OCI-LY1 (cell line): ENCODE measurements at regions not wholly inside any gene's neighbourhood (a gene's known extent, or its start where the extent isn't known, plus 50 kb on each side); places are given as distances from the start of the nearest gene placed in this dataset.

Experiments
- H2AFZ ChIP-seq: fragments of 200-600 bp; sonication (generic), shearing (Covaris generic); 2 replicates; pipeline ENCODE4 v1.6.0; 2014; ENCODE audit warnings: antibody characterized with exemption, mild to moderate bottlenecking, low read length
- H3F3A ChIP-seq: fragments of 200-600 bp; sonication (generic), shearing (Covaris generic); 2 replicates; pipeline ENCODE4 v1.6.0; 2014; ENCODE audit warnings: mild to moderate bottlenecking, antibody characterized with exemption, low read length, moderate library complexity; ENCODE audit not compliant: insufficient read depth
- H3K27ac ChIP-seq: fragments of 200-600 bp; sonication (generic); 2 replicates; pipeline ENCODE4 v1.5.1; 2014; ENCODE audit warnings: low read length, mixed run types, mild to moderate bottlenecking, low read depth; ENCODE audit not compliant: poor library complexity, severe bottlenecking
- H3K27me3 ChIP-seq: fragments of 200-600 bp; sonication (generic); 2 replicates; pipeline ENCODE4 v1.6.0; 2014; ENCODE audit warnings: antibody characterized with exemption, mild to moderate bottlenecking, low read length, moderate library complexity; ENCODE audit not compliant: insufficient read depth
- H3K36me3 ChIP-seq: fragments of 200-600 bp; sonication (generic); 2 replicates; pipeline ENCODE4 v1.6.1; 2014; ENCODE audit warnings: mild to moderate bottlenecking, antibody characterized with exemption, low read length, moderate library complexity, mixed read lengths; ENCODE audit not compliant: insufficient read depth
- H3K4me1 ChIP-seq: fragments of 200-600 bp; sonication (generic); 2 replicates; pipeline ENCODE4 v1.5.1; 2014; ENCODE audit warnings: mild to moderate bottlenecking, low read length, moderate library complexity; ENCODE audit not compliant: insufficient read depth, severe bottlenecking
- H3K4me2 ChIP-seq: fragments of 200-600 bp; sonication (generic), shearing (Covaris generic); 2 replicates; pipeline ENCODE4 v1.6.1; 2014; ENCODE audit warnings: low read length
- H3K4me3 ChIP-seq: fragments of 200-600 bp; sonication (generic); 2 replicates; pipeline ENCODE4 v1.5.1; 2014; ENCODE audit warnings: low read length, low read depth, mild to moderate bottlenecking, mixed read lengths; ENCODE audit not compliant: poor library complexity, severe bottlenecking
- H3K79me2 ChIP-seq: fragments of 200-600 bp; shearing (Covaris generic); 2 replicates; pipeline ENCODE4 v1.6.1; 2016; ENCODE audit warnings: mixed run types, low read length, mixed read lengths; ENCODE audit not compliant: insufficient read depth
- H3K9ac ChIP-seq: fragments of 200-600 bp; sonication (generic), shearing (Covaris generic); 2 replicates; pipeline ENCODE4 v1.6.1; 2014; ENCODE audit warnings: mild to moderate bottlenecking, low read length, mixed read lengths
- H3K9me2 ChIP-seq: fragments of 200-600 bp; sonication (generic), shearing (Covaris generic); 2 replicates; pipeline ENCODE4 v1.6.1; 2014; ENCODE audit warnings: low read depth, mild to moderate bottlenecking, low read length, mixed read lengths
- H3K9me3 ChIP-seq: fragments of 200-600 bp; shearing (Covaris generic); 2 replicates; pipeline ENCODE4 v1.6.1; 2014; ENCODE audit warnings: low read length, mixed read lengths
- H4K20me1 ChIP-seq: fragments of 200-600 bp; sonication (generic), shearing (Covaris generic); 2 replicates; pipeline ENCODE4 v1.6.0; 2016; ENCODE audit warnings: mild to moderate bottlenecking, low read length; ENCODE audit not compliant: insufficient read depth
- CTCF ChIP-seq: fragments of 200-600 bp; sonication (generic), shearing (Covaris generic); IDR thresholded peaks from 2 replicates; pipeline ENCODE4 v1.5.1; 2017; ENCODE audit warnings: mild to moderate bottlenecking, antibody characterized with exemption, low read length, moderate library complexity, mixed read lengths
- EZH2 ChIP-seq: fragments of 200-600 bp; sonication (generic), shearing (Covaris generic); IDR thresholded peaks from 2 replicates; pipeline ENCODE4 v1.8.0; 2017; ENCODE audit warnings: borderline replicate concordance, mixed run types, mild to moderate bottlenecking, antibody characterized with exemption, low read length, moderate library complexity, mixed read lengths

GRCh38 chr16:86072328-86073102 is 173.6 kb downstream of the IRF8 start:
- TF ChIP-seq CTCF (peak; percentile 71), EZH2 (no peak)
- Histone ChIP-seq H3F3A (no peaks in the 10 kb centered on the region), H3K9me3 (no peaks in the 10 kb centered on the region), H3K4me1 (no peaks in the 10 kb centered on the region), H3K4me2 (no peak overlapping the region), H3K27me3 (peaks cover 3% of the 10 kb centered on the region; the same call in 1 of the 2 replicates), H3K9ac (no peak overlapping the region), H3K36me3 (no peaks in the 10 kb centered on the region), H4K20me1 (no peaks in the 10 kb centered on the region), H2AFZ (no peak overlapping the region), H3K79me2 (no peaks in the 10 kb centered on the region), H3K4me3 (no peak overlapping the region), H3K27ac (no peak overlapping the region), H3K9me2 (no peaks in the 10 kb centered on the region)

- TF ChIP-seq CTCF (no peak), EZH2 (no peak)
These were observed 174.2 kb downstream of the IRF8 start for GRCh38 chr16:86073103-86073625.

GRCh38 chr16:86073763-86074493 is 175.0 kb downstream of the IRF8 start:
- H2AFZ ChIP-seq: no peak overlapping the region
- H4K20me1 ChIP-seq: no peaks in the 10 kb centered on the region
- H3K27ac ChIP-seq: no peak overlapping the region

More at GRCh38 chr16:86073103-86073625, 174.2 kb downstream of the IRF8 start:
- Histone ChIP-seq H3K9me3 (no peaks in the 10 kb centered on the region), H3K4me3 (no peak overlapping the region), H3K9ac (no peak overlapping the region), H3K4me1 (no peaks in the 10 kb centered on the region), H3K27me3 (peaks cover 3% of the 10 kb centered on the region; the same call in 1 of the 2 replicates), H2AFZ (no peak overlapping the region), H3K79me2 (no peaks in the 10 kb centered on the region), H3K4me2 (no peak overlapping the region), H3K36me3 (no peaks in the 10 kb centered on the region), H3F3A (no peaks in the 10 kb centered on the region), H4K20me1 (no peaks in the 10 kb centered on the region), H3K27ac (no peak overlapping the region), H3K9me2 (no peaks in the 10 kb centered on the region)

More at GRCh38 chr16:86073763-86074493, 175.0 kb downstream of the IRF8 start:
- Histone ChIP-seq H3K9me3 (no peaks in the 10 kb centered on the region), H3K4me2 (no peak overlapping the region), H3K4me3 (no peak overlapping the region), H3K4me1 (no peaks in the 10 kb centered on the region), H3K79me2 (no peaks in the 10 kb centered on the region), H3K9me2 (no peaks in the 10 kb centered on the region), H3F3A (no peaks in the 10 kb centered on the region), H3K9ac (no peak overlapping the region), H3K36me3 (no peaks in the 10 kb centered on the region), H3K27me3 (peaks cover 3% of the 10 kb centered on the region; the same call in 1 of the 2 replicates)
- TF ChIP-seq CTCF (no peak), EZH2 (no peak)
